DOHH2 (cell line): ENCODE measurements at regions not wholly inside any gene's neighbourhood (a gene's known extent, or its start where the extent isn't known, plus 50 kb on each side); places are given as distances from the start of the nearest gene placed in this dataset.

Experiments used
- H3F3A ChIP-seq: fragments of 200-600 bp; sonication (generic), shearing (Covaris generic); 2 replicates; pipeline ENCODE4 v1.6.0; 2016; ENCODE audit warnings: antibody characterized with exemption, mild to moderate bottlenecking; ENCODE audit not compliant: control insufficient read depth, insufficient read depth
- H3K27ac ChIP-seq: fragments of 200-600 bp; sonication (generic); 2 replicates; pipeline ENCODE4 v1.5.1; 2014; ENCODE audit warnings: low read depth, mild to moderate bottlenecking, low read length, moderate library complexity
- H3K27me3 ChIP-seq: fragments of 200-600 bp; sonication (generic); 2 replicates; pipeline ENCODE4 v1.6.1; 2014; ENCODE audit warnings: mild to moderate bottlenecking, low read length, mixed read lengths; ENCODE audit not compliant: control insufficient read depth
- H3K36me3 ChIP-seq: fragments of 200-600 bp; sonication (generic); 2 replicates; pipeline ENCODE4 v1.6.1; 2014; ENCODE audit warnings: mild to moderate bottlenecking, low read length, moderate library complexity, mixed read lengths; ENCODE audit not compliant: control insufficient read depth
- H3K4me1 ChIP-seq: fragments of 200-600 bp; sonication (generic); 2 replicates; pipeline ENCODE4 v1.6.1; 2014; ENCODE audit warnings: mild to moderate bottlenecking, low read length, mixed read lengths; ENCODE audit not compliant: control insufficient read depth
- H3K4me2 ChIP-seq: fragments of 200-600 bp; sonication (generic); 2 replicates; pipeline ENCODE4 v1.6.0; 2014; ENCODE audit warnings: mild to moderate bottlenecking, low read length, moderate library complexity
- H3K4me3 ChIP-seq: fragments of 200-600 bp; sonication (generic); 2 replicates; pipeline ENCODE4 v1.5.1; 2014; ENCODE audit warnings: mild to moderate bottlenecking, low read length, mixed read lengths
- H3K79me2 ChIP-seq: fragments of 200-600 bp; sonication (generic); 2 replicates; pipeline ENCODE4 v1.6.1; 2014; ENCODE audit warnings: mild to moderate bottlenecking, low read length, mixed read lengths; ENCODE audit not compliant: control insufficient read depth
- H3K9me2 ChIP-seq: fragments of 200-600 bp; sonication (generic); replicated peaks from 2 replicates; pipeline ENCODE4 v1.6.1; 2014; ENCODE audit warnings: mild to moderate bottlenecking, low read length, mixed read lengths; ENCODE audit not compliant: control insufficient read depth
- H3K9me3 ChIP-seq: fragments of 200-600 bp; sonication (generic); 2 replicates; pipeline ENCODE4 v1.6.1; 2014; ENCODE audit warnings: antibody characterized with exemption, low read length, mixed read lengths; ENCODE audit not compliant: control insufficient read depth, insufficient read depth
- H4K20me1 ChIP-seq: fragments of 200-600 bp; sonication (generic); 2 replicates; pipeline ENCODE4 v1.6.0; 2014; ENCODE audit warnings: low read depth, mild to moderate bottlenecking, antibody characterized with exemption, low read length, moderate library complexity; ENCODE audit not compliant: control insufficient read depth, insufficient read depth
- EZH2phosphoT487 ChIP-seq: fragments of 200-600 bp; sonication (generic); IDR thresholded peaks from 2 replicates; pipeline ENCODE4 v1.6.1; 2017; ENCODE audit warnings: borderline replicate concordance, mild to moderate bottlenecking, antibody characterized with exemption, low read length, moderate library complexity, mixed read lengths
- TF ChIP-seq, protein P1 (sequence below): fragments of 200-600 bp; sonication (generic); IDR thresholded peaks from one replicate; pipeline ENCODE4 v1.5.1; 2014; ENCODE audit warnings: antibody characterized with exemption, mild to moderate bottlenecking, low read depth, low read length; ENCODE audit not compliant: poor library complexity, severe bottlenecking

DNA sequence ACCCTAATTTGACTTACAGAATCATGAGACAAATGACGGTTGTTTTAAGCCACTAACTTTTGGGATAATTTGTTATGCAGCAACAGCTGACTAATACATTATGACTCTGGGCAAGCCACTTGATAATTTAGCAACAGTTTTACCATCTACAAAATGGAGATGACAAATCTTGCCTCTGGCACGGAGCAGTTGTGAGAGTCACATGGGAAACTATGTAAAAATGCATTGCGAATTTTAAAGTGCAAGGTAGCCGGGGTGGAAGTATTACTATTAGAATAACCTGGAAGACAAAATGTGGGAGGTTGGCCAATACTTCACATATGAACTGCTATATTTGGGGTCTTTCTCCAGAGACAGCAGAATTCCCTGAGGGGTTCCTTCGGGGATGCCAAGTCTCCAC is 328.7 kb downstream of the CTTN start:
- Histone ChIP-seq H3K36me3 (no peaks in the 10 kb centered on the region), H3K27ac (no peak overlapping the region), H3K4me2 (no peak overlapping the region), H3K9me3 (no peaks in the 10 kb centered on the region), H3F3A (no peaks in the 10 kb centered on the region), H3K4me1 (no peaks in the 10 kb centered on the region), H3K27me3 (no peaks in the 10 kb centered on the region), H3K79me2 (no peaks in the 10 kb centered on the region), H4K20me1 (no peaks in the 10 kb centered on the region), H3K4me3 (no peak overlapping the region), H3K9me2 (no peaks in the 10 kb centered on the region)
- no peak for TF ChIP-seq EZH2phosphoT487
- TF ChIP-seq, protein P1, sequence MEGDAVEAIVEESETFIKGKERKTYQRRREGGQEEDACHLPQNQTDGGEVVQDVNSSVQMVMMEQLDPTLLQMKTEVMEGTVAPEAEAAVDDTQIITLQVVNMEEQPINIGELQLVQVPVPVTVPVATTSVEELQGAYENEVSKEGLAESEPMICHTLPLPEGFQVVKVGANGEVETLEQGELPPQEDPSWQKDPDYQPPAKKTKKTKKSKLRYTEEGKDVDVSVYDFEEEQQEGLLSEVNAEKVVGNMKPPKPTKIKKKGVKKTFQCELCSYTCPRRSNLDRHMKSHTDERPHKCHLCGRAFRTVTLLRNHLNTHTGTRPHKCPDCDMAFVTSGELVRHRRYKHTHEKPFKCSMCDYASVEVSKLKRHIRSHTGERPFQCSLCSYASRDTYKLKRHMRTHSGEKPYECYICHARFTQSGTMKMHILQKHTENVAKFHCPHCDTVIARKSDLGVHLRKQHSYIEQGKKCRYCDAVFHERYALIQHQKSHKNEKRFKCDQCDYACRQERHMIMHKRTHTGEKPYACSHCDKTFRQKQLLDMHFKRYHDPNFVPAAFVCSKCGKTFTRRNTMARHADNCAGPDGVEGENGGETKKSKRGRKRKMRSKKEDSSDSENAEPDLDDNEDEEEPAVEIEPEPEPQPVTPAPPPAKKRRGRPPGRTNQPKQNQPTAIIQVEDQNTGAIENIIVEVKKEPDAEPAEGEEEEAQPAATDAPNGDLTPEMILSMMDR: no peak

DNA sequence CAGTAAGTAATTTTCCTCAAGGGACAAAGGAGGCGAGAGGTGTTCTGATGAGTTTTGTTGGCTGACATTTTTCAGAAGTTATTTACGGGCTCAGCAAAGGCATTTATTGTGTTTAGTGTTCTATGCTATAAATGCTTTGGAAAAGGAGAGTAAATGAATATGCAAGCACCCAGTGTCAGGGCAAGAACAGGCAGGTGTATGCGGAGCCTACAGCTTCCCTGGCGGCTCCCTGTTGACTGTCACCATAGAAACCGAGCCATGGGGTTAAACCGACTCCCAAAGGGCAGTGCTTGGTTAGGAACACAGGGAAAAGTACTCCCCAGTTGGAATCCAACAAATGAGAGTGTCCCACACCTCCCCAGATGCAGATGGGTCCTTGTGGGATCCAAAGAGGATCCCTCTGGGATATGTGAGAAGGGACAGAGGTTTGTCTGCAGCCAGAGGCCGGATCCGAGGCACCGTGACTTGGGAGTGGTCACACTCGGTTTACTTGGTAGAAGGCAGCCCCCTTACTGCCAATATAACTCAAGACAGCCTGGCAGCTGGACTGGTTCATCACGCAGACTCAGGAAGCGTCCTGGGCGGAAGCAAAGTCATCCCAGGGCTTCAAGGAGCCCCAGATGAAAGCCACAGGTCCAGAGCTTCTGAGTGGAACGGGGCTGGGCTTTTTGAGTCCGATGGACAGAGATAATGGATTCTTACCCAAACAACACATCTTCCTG is 329.7 kb downstream of the CTTN start:
- Histone ChIP-seq H3K4me1 (no peaks in the 10 kb centered on the region), H4K20me1 (no peaks in the 10 kb centered on the region), H3K4me2 (no peak overlapping the region), H3K9me3 (no peaks in the 10 kb centered on the region), H3K27me3 (no peaks in the 10 kb centered on the region), H3K27ac (no peak overlapping the region), H3K9me2 (no peaks in the 10 kb centered on the region), H3F3A (no peaks in the 10 kb centered on the region), H3K4me3 (no peak overlapping the region), H3K79me2 (no peaks in the 10 kb centered on the region), H3K36me3 (no peaks in the 10 kb centered on the region)
- no peak for TF ChIP-seq EZH2phosphoT487
- TF ChIP-seq, protein P1: no peak

DNA sequence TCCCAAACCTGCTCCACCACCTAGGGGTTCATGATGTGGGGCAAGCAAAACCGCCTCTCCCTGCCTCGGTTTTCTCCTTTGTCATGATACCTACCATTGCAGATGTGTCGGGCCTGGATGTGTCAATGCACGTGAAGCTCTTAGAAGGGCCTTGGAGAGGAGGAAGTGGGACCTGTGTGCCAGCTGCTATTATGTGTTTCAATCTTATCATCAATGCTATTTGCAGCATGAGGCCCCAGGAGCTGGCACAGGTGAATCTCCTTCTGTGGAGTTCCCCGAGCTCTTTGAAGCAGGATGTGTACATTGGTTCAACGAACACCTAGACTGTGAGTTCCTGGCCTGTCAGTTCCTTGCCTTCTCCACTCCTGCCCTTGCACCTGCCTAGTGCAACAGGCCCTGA is 331.6 kb downstream of the CTTN start:
- Histone ChIP-seq H3K4me1 (no peaks in the 10 kb centered on the region), H3K9me3 (no peaks in the 10 kb centered on the region), H3K4me3 (no peak overlapping the region), H3K79me2 (no peaks in the 10 kb centered on the region), H4K20me1 (no peaks in the 10 kb centered on the region), H3K9me2 (no peaks in the 10 kb centered on the region), H3F3A (no peaks in the 10 kb centered on the region), H3K4me2 (no peak overlapping the region), H3K27ac (no peak overlapping the region), H3K36me3 (no peaks in the 10 kb centered on the region), H3K27me3 (no peaks in the 10 kb centered on the region)
- no peak for TF ChIP-seq EZH2phosphoT487
- TF ChIP-seq, protein P1: no peak
